SU-DHL-6 (cell line): ENCODE measurements at regions not wholly inside any gene's neighbourhood (a gene's known extent, or its start where the extent isn't known, plus 50 kb on each side); places are given as distances from the start of the nearest gene placed in this dataset.

Experiments
- H2AFZ ChIP-seq: fragments of 200-600 bp; sonication (generic); 2 replicates; pipeline ENCODE4 v1.6.1; 2014; ENCODE audit warnings: low read depth, mild to moderate bottlenecking, moderate library complexity, mixed read lengths, antibody characterized with exemption, low read length; ENCODE audit not compliant: severe bottlenecking
- H3F3A ChIP-seq: fragments of 200-600 bp; shearing (Covaris generic); 2 replicates; pipeline ENCODE4 v1.6.0; 2016; ENCODE audit warnings: antibody characterized with exemption, mild to moderate bottlenecking; ENCODE audit not compliant: insufficient read depth
- H3K27ac ChIP-seq: fragments of 200-600 bp; sonication (generic); 2 replicates; pipeline ENCODE4 v1.5.1; 2016; ENCODE audit warnings: low read depth, mild to moderate bottlenecking, low read length, moderate library complexity, mixed read lengths
- H3K27me3 ChIP-seq: fragments of 200-600 bp; sonication (generic), shearing (Covaris generic); 2 replicates; pipeline ENCODE4 v1.6.0; 2014; ENCODE audit warnings: mild to moderate bottlenecking, low read length
- H3K36me3 ChIP-seq: fragments of 200-600 bp; sonication (generic); 2 replicates; pipeline ENCODE4 v1.6.1; 2014; ENCODE audit warnings: mild to moderate bottlenecking, low read length, mixed read lengths
- H3K4me2 ChIP-seq: fragments of 300-600, 200-600 bp; shearing (Covaris generic), sonication (generic); 2 replicates; pipeline ENCODE4 v1.6.0; 2014; ENCODE audit warnings: low read length, low read depth, mild to moderate bottlenecking; ENCODE audit not compliant: poor library complexity, severe bottlenecking
- H3K4me3 ChIP-seq: fragments of 200-600 bp; sonication (generic); 2 replicates; pipeline ENCODE4 v1.5.1; 2014; ENCODE audit warnings: antibody characterized with exemption, low read length, mild to moderate bottlenecking, mixed read lengths; ENCODE audit not compliant: insufficient read depth, poor library complexity, severe bottlenecking
- H3K79me2 ChIP-seq: fragments of 200-600 bp; sonication (generic); 2 replicates; pipeline ENCODE4 v1.6.1; 2014; ENCODE audit warnings: mild to moderate bottlenecking, low read length, moderate library complexity; ENCODE audit not compliant: insufficient read depth
- H3K9ac ChIP-seq: fragments of 200-600 bp; sonication (generic); 2 replicates; pipeline ENCODE4 v1.7.0; 2014; ENCODE audit warnings: mild to moderate bottlenecking, low read length
- H3K9me2 ChIP-seq: fragments of 200-600 bp; sonication (generic); replicated peaks from 2 replicates; pipeline ENCODE4 v1.6.1; 2014; ENCODE audit warnings: low read length; ENCODE audit not compliant: insufficient read depth
- H3K9me3 ChIP-seq: fragments of 200-600 bp; sonication (generic); 2 replicates; pipeline ENCODE4 v1.6.1; 2014; ENCODE audit warnings: low read length, mixed read lengths; ENCODE audit not compliant: insufficient read depth
- H4K20me1 ChIP-seq: fragments of 200-600 bp; sonication (generic); 2 replicates; pipeline ENCODE4 v1.6.1; 2014; ENCODE audit warnings: low read depth, mild to moderate bottlenecking, antibody characterized with exemption, low read length, moderate library complexity, mixed read lengths
- EZH2phosphoT487 ChIP-seq: fragments of 200-600 bp; sonication (generic), shearing (Covaris generic); conservative IDR thresholded peaks from 2 replicates; pipeline ENCODE4 v1.6.1; 2018; ENCODE audit warnings: mild to moderate bottlenecking, antibody characterized with exemption, low read length, moderate library complexity, mixed read lengths
- TF ChIP-seq, protein P1 (sequence below): fragments of 200-600 bp; sonication (generic); IDR thresholded peaks from one replicate; pipeline ENCODE4 v1.5.1; 2017; ENCODE audit warnings: antibody characterized with exemption, mild to moderate bottlenecking, low read length, moderate library complexity; ENCODE audit not compliant: insufficient read depth, poor library complexity, severe bottlenecking

DNA sequence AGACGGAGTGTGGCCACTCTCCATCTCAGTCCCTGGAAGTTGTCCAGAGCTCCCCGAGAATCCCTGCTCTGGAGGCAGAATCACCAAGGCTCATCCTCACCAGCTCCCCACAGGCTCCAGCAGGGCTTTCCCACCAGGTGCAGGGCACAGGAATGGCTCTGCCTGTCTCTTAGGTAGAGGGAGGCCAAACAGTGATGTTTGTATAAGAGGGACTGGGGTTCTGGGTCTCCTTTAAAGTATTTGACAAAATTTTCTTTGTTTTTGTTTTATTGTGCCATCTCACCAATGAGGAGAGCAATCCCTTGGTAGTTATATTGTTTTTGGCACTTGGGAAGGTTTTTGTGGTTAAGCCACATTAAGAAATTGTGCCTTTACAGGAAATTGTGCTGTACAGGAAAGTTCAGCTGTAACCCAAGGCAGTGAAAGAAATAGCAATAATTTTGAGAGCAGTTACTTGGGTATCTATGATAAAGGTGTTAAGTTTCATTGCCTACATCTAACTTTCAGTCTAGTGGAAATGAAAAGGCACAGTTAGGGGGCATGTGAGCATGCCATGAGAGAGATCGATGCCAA, 219.3 kb upstream of the PRSS58 start:
- no peak overlapping the region for H2AFZ ChIP-seq
- TF ChIP-seq EZH2phosphoT487: no peak
- TF ChIP-seq, protein P1, sequence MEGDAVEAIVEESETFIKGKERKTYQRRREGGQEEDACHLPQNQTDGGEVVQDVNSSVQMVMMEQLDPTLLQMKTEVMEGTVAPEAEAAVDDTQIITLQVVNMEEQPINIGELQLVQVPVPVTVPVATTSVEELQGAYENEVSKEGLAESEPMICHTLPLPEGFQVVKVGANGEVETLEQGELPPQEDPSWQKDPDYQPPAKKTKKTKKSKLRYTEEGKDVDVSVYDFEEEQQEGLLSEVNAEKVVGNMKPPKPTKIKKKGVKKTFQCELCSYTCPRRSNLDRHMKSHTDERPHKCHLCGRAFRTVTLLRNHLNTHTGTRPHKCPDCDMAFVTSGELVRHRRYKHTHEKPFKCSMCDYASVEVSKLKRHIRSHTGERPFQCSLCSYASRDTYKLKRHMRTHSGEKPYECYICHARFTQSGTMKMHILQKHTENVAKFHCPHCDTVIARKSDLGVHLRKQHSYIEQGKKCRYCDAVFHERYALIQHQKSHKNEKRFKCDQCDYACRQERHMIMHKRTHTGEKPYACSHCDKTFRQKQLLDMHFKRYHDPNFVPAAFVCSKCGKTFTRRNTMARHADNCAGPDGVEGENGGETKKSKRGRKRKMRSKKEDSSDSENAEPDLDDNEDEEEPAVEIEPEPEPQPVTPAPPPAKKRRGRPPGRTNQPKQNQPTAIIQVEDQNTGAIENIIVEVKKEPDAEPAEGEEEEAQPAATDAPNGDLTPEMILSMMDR: no peak
- H3K79me2 ChIP-seq: no peaks in the 10 kb centered on the region
- H3K4me2 ChIP-seq: no peak overlapping the region
- H3F3A ChIP-seq: no peaks in the 10 kb centered on the region
- no peaks in the 10 kb centered on the region for H3K9me3 ChIP-seq
- no peaks in the 10 kb centered on the region for H3K36me3 ChIP-seq
- no peaks in the 10 kb centered on the region for H3K9me2 ChIP-seq
- no peaks in the 10 kb centered on the region for H4K20me1 ChIP-seq
- H3K9ac ChIP-seq: no peak overlapping the region
- H3K27me3 ChIP-seq: no peaks in the 10 kb centered on the region
- no peak overlapping the region for H3K4me3 ChIP-seq
- H3K27ac ChIP-seq: no peak overlapping the region

DNA sequence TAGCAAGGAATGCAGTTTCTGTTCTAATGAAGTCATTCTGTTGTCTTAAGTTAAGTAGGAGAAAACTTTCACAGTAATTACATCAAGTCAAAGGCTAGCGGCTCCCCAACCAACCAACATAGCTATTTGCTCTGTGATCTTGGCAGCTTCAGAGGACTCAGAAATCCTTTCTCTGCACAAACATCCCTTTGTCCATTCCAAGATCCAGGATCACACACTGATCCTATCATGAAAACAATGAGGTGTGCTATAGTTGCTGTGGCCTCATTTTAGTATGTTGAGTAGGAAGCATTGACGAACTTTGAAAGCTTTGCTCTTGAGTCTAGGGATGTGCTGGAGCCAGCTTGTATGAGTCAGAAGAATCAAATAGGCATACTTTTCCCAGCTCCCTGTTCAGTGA, 218.2 kb upstream of the PRSS58 start:
- H3K9ac ChIP-seq: no peak overlapping the region
- H3K36me3 ChIP-seq: no peaks in the 10 kb centered on the region
- H4K20me1 ChIP-seq: no peaks in the 10 kb centered on the region
- no peaks in the 10 kb centered on the region for H3K9me2 ChIP-seq
- no peak overlapping the region for H3K4me2 ChIP-seq
- H3K27me3 ChIP-seq: no peaks in the 10 kb centered on the region
- no peak overlapping the region for H3K4me3 ChIP-seq
- H3K9me3 ChIP-seq: no peaks in the 10 kb centered on the region
- no peaks in the 10 kb centered on the region for H3F3A ChIP-seq
- no peak overlapping the region for H2AFZ ChIP-seq
- TF ChIP-seq EZH2phosphoT487: no peak
- TF ChIP-seq, protein P1: no peak
- no peaks in the 10 kb centered on the region for H3K79me2 ChIP-seq
- no peak overlapping the region for H3K27ac ChIP-seq

DNA sequence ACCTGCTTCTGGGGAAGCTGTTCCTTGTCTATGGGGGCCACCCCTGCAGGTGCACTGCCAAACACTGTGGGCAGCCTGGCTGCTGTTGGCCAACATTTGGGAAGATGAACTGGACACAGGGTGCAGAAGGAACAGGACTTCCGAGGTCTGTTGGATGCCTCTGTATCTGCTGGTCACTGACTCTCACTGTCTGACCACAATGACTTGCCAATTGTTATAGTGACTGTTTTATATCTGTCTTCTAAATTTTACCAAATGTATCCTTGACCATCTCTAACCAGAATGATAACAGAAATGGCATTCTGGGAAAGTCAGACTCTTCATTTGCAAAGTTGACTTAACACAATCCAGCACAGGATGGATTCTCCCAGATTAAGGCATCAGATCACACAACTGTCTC, 214.0 kb upstream of the PRSS58 start:
- no peak overlapping the region for H3K4me2 ChIP-seq
- H3K27ac ChIP-seq: no peak overlapping the region
- TF ChIP-seq, protein P1: no peak
- no peak for TF ChIP-seq EZH2phosphoT487
- no peaks in the 10 kb centered on the region for H3K9me2 ChIP-seq
- H3K9ac ChIP-seq: no peak overlapping the region
- no peaks in the 10 kb centered on the region for H3K9me3 ChIP-seq
- no peaks in the 10 kb centered on the region for H3K79me2 ChIP-seq
- no peak overlapping the region for H2AFZ ChIP-seq
- no peaks in the 10 kb centered on the region for H3F3A ChIP-seq
- H3K27me3 ChIP-seq: no peaks in the 10 kb centered on the region
- H4K20me1 ChIP-seq: no peaks in the 10 kb centered on the region
- H3K4me3 ChIP-seq: no peak overlapping the region
- H3K36me3 ChIP-seq: no peaks in the 10 kb centered on the region
